GM18517 (cell line): ENCODE measurements at regions not wholly inside any gene's neighbourhood (a gene's known extent, or its start where the extent isn't known, plus 50 kb on each side); places are given as distances from the start of the nearest gene placed in this dataset.

Experiments
- ATAC-seq: cut with Tn5 transposase; IDR thresholded peaks from one replicate; pipeline ENCODE4 v1.9.1; 2021; ENCODE audit warnings: mild to moderate bottlenecking, moderate library complexity; ENCODE audit not compliant: unreplicated experiment

DNA sequence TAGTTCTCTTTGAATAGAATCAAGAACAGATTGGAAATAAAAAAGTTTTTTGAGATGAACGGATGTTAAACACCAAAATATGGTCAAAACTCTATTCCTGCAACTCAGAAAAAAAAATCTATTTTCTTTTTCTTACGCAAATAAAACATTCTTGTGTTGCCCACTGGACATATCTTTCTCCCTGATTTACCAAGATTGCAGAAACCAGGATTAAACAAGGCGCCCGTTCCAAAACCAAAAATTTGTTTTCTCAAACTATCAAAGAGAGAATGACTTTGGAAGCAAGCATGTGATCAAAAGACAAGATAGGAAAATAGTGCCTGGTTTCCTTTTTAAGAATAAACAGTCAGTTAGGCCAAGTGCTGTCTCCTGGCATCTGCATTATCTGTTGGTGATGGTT lies 273.1 kb downstream of the CLIC5 start:
- ATAC-seq, result no peak

GRCh38 chr6:45741437-45742171 lies 274.1 kb downstream of the CLIC5 start:
- ATAC-seq, result peak; percentile 57

- ATAC-seq, result no peak
Observed at GRCh38 chr6:45739058-45739457, 276.6 kb downstream of the CLIC5 start.

DNA sequence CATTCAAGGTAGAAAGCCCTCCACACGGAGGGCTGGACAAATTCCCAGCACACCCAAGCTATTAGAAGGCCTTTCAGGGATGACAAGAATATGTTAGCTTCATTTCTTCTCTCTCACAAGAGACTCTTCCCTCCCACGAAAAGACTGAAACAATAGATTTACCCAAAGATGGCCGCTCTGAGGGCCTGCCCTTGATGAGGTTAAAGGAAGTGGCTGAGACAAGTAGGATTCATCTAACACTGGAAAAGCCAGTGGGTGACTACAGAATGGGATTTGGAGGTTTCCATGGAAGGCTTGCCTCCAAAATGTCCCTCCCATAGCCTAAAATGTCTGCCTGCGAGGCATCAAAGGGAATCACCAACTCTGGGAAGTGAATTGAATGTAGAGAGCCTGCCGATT lies 277.6 kb downstream of the CLIC5 start:
- no peak for ATAC-seq

DNA sequence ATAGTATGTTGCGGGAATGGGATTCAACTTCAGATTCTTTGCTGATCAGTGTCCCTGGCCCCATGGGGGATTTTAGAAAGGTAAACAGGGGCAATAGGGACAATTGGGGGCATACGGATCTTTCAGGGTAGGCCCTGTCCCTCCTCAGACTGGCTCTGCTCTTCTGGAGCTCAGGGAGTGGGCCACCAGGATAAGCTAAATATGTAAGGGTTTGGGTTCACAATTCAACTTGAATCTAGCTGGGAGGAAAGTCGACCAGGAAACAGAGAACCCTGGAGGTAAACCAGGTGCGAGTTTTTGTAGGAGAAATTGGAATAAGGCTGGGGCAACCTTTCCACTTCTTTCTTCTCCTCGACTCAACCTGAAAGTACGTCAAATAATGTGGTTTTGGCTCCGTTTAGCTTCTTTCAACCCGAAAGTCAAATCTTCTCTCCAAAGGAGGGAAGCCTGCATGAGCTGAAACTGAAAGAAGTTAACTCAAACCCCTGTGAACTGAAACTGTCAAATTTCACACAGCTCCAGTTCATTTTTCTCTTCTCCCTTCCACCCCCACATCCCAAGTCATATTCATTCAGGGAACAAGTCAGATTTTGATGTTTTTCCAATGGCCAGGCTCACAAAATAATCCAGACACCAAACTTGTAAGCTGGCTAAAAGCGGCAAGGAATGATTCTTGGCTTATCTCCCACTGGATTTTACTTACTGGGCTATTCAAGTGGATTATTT lies 278.2 kb downstream of the CLIC5 start:
- ATAC-seq, result peak; percentile 78

GRCh38 chr6:45736134-45736533 lies 279.5 kb downstream of the CLIC5 start:
- no peak for ATAC-seq

- no peak for ATAC-seq
Observed at GRCh38 chr6:45732731-45733130, 282.9 kb downstream of the CLIC5 start.

GRCh38 chr6:45730232-45730631 lies 285.4 kb downstream of the CLIC5 start:
- ATAC-seq, result no peak

GRCh38 chr6:45728674-45729073 lies 287.0 kb downstream of the CLIC5 start:
- ATAC-seq, result no peak

GRCh38 chr6:45727819-45728449 lies 287.7 kb downstream of the CLIC5 start:
- ATAC-seq, result no peak

DNA sequence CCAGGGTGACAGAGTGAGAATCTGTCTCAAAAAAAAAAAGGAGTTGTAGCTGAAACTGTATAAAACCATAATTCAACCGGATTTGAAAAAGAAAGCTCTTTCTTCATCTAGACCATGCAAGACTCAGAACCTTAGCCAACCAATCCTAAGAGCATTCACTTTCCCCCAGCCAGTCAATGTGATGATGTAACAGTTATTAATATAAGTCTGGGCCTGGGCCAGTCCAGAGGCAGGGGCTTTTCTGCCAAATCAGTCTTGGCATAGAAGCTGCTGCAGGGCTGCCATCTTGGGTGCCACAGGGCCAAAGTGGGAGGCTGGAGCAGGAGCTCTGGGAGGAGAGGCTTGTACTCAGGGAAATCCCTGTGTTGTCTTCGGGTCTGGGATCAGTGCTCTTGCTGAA lies 288.4 kb downstream of the CLIC5 start:
- no peak for ATAC-seq

- no peak for ATAC-seq
Observed at GRCh38 chr6:45726444-45726843, 289.2 kb downstream of the CLIC5 start.

DNA sequence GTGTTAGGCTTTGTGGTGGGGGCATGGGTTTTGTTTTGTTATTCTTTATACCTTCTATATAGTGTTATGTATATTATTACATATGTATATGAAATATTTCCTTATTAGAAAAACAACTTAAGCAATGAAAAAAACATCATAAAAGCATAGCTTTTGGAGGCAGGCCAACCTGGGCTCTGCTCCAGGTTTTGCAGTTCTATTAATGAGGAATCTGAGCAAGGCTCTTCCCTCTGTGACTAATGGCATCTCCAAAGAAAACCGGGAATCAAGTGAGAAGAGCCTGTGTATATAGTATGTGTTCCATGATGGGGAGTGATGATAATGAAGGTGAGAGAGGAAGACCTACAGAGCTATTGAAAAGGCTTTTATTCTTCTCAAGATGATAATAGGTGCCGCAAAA lies 291.1 kb downstream of the CLIC5 start:
- no peak for ATAC-seq

GRCh38 chr6:45724027-45724426 lies 291.6 kb downstream of the CLIC5 start:
- ATAC-seq, result no peak

- ATAC-seq, result no peak
Observed at GRCh38 chr6:45722876-45723275, 292.8 kb downstream of the CLIC5 start.

- ATAC-seq, result no peak
Observed at GRCh38 chr6:45721665-45722064, 294.0 kb downstream of the CLIC5 start.

DNA sequence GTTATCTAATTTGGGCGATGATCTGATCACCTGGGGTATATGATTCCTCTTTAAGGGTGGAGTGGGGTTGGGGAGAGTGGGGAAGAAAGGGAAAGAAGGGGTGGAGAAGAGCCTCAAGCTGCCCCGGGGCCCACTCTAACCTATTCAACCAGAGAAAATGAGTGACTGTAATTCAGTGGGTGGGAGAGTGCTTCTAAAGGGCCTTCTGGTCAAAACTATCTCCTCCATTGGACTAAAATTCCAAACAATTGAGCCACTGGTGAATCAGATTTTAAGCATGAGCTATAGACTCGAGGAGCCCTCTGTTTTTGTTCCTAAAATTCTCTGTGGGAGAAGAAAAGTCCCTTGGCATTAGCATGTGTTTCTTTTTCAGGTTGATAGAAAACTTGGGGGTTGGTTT lies 296.8 kb downstream of the CLIC5 start:
- no peak for ATAC-seq

GRCh38 chr6:45718131-45718530 lies 297.5 kb downstream of the CLIC5 start:
- ATAC-seq, result no peak

- no peak for ATAC-seq
Observed at GRCh38 chr6:45717715-45718114, 297.9 kb downstream of the CLIC5 start.

DNA sequence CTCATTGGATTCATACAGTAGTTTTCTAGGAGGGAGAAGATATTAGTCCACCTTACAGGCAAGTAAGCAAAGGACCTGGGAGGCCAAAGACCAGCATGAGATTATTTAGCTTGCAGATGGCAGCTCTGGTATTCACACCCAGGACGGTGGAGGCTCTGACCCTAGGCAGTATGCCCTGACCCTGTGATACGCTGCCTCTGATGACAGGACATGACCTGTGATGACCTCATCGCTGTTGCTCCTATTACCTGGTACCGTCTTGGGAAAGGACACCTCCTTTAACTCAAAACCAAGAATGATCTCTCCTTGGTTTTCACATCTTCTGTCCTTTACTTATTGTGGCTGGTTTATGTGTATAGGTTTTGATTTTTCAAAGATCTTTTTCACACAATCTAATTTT lies 298.6 kb downstream of the CLIC5 start:
- ATAC-seq, result no peak

- ATAC-seq, result no peak
Observed at GRCh38 chr6:45715508-45715803, 300.2 kb downstream of the CLIC5 start.
